B cell (primary cell): ENCODE measurements at regions not wholly inside any gene's neighbourhood (a gene's known extent, or its start where the extent isn't known, plus 50 kb on each side); places are given as distances from the start of the nearest gene placed in this dataset.

Source experiments
- ATAC-seq: fragments of 200-7000 bp; cut with Tn5 transposase; one replicate; pipeline ENCODE4 v1.10.0; 2021; ENCODE audit warnings: low read depth, mild to moderate bottlenecking, moderate number of reproducible peaks, moderate library complexity
- CTCF ChIA-PET: fragments of 350-600 bp; sonication (Branson Sonifier 250); formaldehyde crosslinking; loops from one replicate; lab custom pipeline; 2021; ENCODE audit warnings: antibody characterized with exemption, inconsistent platforms; lab: Charles Lee
- POLR2A ChIA-PET: fragments of 350-600 bp; sonication (Branson Sonifier 250); formaldehyde crosslinking; loops from one replicate; lab custom pipeline; 2021; ENCODE audit warnings: antibody characterized with exemption; lab: Charles Lee
- DNase-seq: peaks from one replicate; pipeline ENCODE4 v3.0.0; 2013
- H2AFZ ChIP-seq: 2 replicates; pipeline ENCODE4 v1.6.1; 2012; ENCODE audit warnings: mild to moderate bottlenecking, low read depth, low read length; ENCODE audit not compliant: insufficient read depth, poor library complexity, severe bottlenecking
- H3K27ac ChIP-seq, 2 donors: 1 replicate in 1 of 2; 2 replicates in 1 of 2; pipeline ENCODE4 v1.5.1; 2012 to 2013; ENCODE audit warnings: low read length in 2 of 2, mild to moderate bottlenecking in 2 of 2, moderate library complexity in 1 of 2
- H3K27me3 ChIP-seq, 4 experiments: fragments of 200-600 bp in 1 of 4; sonication (generic) in 1 of 4; replicated peaks in 1 of 4; 1 replicate in 2 of 4; 2 replicates in 2 of 4; pipeline versions ENCODE4 v1.6.1 to v1.7.0; 2013 to 2016; ENCODE audit warnings: low read length in 3 of 4, mild to moderate bottlenecking in 2 of 4, mixed read lengths in 1 of 4, moderate library complexity in 1 of 4; ENCODE audit not compliant: insufficient read depth in 4 of 4, control insufficient read depth in 3 of 4; ENCODE audit errors: control extremely low read depth in 1 of 4
- H3K36me3 ChIP-seq, 2 experiments: replicated peaks in 1 of 2; 1 replicate in 1 of 2; 2 replicates in 1 of 2; pipeline versions ENCODE4 v1.6.1 to v1.7.1; 2013; ENCODE audit warnings: low read length in 1 of 2; ENCODE audit not compliant: insufficient read depth in 2 of 2, control insufficient read depth in 1 of 2; ENCODE audit errors: control extremely low read depth in 1 of 2, extremely low read depth in 1 of 2
- H3K4me1 ChIP-seq, 2 donors: fragments of 200-600 bp in 1 of 2; sonication (generic) in 1 of 2; 1 replicate in 1 of 2; 2 replicates in 1 of 2; pipeline versions ENCODE4 v1.5.1 to v1.6.1; 2013 to 2017; ENCODE audit warnings: low read length in 2 of 2; ENCODE audit not compliant: control insufficient read depth in 2 of 2, insufficient read depth in 2 of 2
- H3K4me2 ChIP-seq: replicated peaks from 2 replicates; pipeline ENCODE3; 2012; ENCODE audit warnings: mild to moderate bottlenecking, low read depth, low read length; ENCODE audit not compliant: poor library complexity, severe bottlenecking
- H3K4me3 ChIP-seq, 5 experiments: fragments of 200-600 bp in 1 of 5; sonication (generic) in 1 of 5; 1 replicate in 3 of 5; 2 replicates in 2 of 5; pipeline versions ENCODE4 v1.5.1 to v1.7.0; 2011 to 2016; ENCODE audit warnings: low read length in 4 of 5, mild to moderate bottlenecking in 4 of 5, low read depth in 2 of 5, control low read depth in 1 of 5, moderate library complexity in 1 of 5; ENCODE audit not compliant: insufficient read depth in 1 of 5; ENCODE audit errors: control extremely low read depth in 1 of 5, extremely low read depth in 1 of 5
- H3K79me2 ChIP-seq: fragments of 200-600 bp; sonication (generic); one replicate; pipeline ENCODE4 v1.6.0; 2016; ENCODE audit warnings: low read length; ENCODE audit not compliant: control insufficient read depth, insufficient read depth
- H3K9ac ChIP-seq: fragments of 200-600 bp; sonication (generic); 2 replicates; pipeline ENCODE4 v1.6.1; 2017; ENCODE audit warnings: mild to moderate bottlenecking, low read length, moderate library complexity
- H3K9me3 ChIP-seq, 3 donors: one replicate each; pipeline versions ENCODE4 v1.6.1 to v1.7.1; 2013; ENCODE audit warnings: low read length in 2 of 3; ENCODE audit not compliant: control insufficient read depth in 2 of 3, insufficient read depth in 1 of 3; ENCODE audit errors: control extremely low read depth in 1 of 3
- H4K20me1 ChIP-seq: 2 replicates; pipeline ENCODE4 v1.6.0; 2012; ENCODE audit warnings: mild to moderate bottlenecking, low read length; ENCODE audit not compliant: insufficient read depth, control insufficient read depth, poor library complexity, severe bottlenecking
- H3K27ac Mint-ChIP-seq: one replicate; pipeline ENCODE4 v1.8.0; 2021; ENCODE audit warnings: mixed read lengths
- H3K27me3 Mint-ChIP-seq: one replicate; pipeline ENCODE4 v1.8.0; 2021; ENCODE audit warnings: mixed read lengths
- H3K4me1 Mint-ChIP-seq: one replicate; pipeline ENCODE4 v1.8.0; 2021; ENCODE audit warnings: mixed read lengths
- H3K4me3 Mint-ChIP-seq: one replicate; pipeline ENCODE4 v1.8.0; 2021; ENCODE audit warnings: mixed read lengths
- H3K9me3 Mint-ChIP-seq: one replicate; pipeline ENCODE4 v1.8.0; 2022; ENCODE audit warnings: mixed read lengths; ENCODE audit not compliant: insufficient read depth
- CTCF ChIP-seq: fragments of 200-600 bp; IDR thresholded peaks from one replicate; pipeline ENCODE4 v1.8.0; 2022; ENCODE audit warnings: antibody characterized with exemption, mild to moderate bottlenecking
- EZH2 ChIP-seq: IDR thresholded peaks from 2 replicates; pipeline ENCODE4 v1.6.1; 2012; ENCODE audit warnings: borderline replicate concordance, low read depth, mild to moderate bottlenecking, moderate library complexity, low read length; ENCODE audit not compliant: insufficient read depth, poor library complexity, severe bottlenecking
- WGBS: methylation state at CpG from one replicate; pipeline ENCODE4 v1.1.5; 2013; ENCODE audit warnings: missing lambda C conversion rate; ENCODE audit not compliant: insufficient coverage; 5-methylcytosine and 5-hydroxymethylcytosine counted together
- intact Hi-C: fragments of 100-400 bp; cut with micrococcal nuclease; formaldehyde crosslinking; loops from one replicate; pipeline ENCODE4 v1.10.0; 2022

- intact Hi-C loops, result no loop called here
- POLR2A ChIA-PET, result interaction anchor here (0.7 kb wide), 1 partner anchor 162 kb away, joined by 3 read pairs; no protein-coding TSS in a partner anchor
These were observed 79.6 kb downstream of the ANXA2R start for GRCh38 chr5:42960506-42960905.

GRCh38 chr5:42956551-42956950, 83.6 kb downstream of the ANXA2R start:
- no peak overlapping the region for H3K4me2 ChIP-seq
- TF ChIP-seq CTCF (no peak), EZH2 (no peak)
- H3K27ac Mint-ChIP-seq, result no peak overlapping the region
- peaks cover 0 to 24% (median 6%) of the 10 kb centered on the region in 3 donors for H3K9me3 ChIP-seq
- ChIA-PET CTCF (no interaction called here), POLR2A (no interaction called here)
- peaks cover 6% of the 10 kb centered on the region for H3K79me2 ChIP-seq
- H3K27me3 Mint-ChIP-seq, result no peaks in the 10 kb centered on the region
- H3K9me3 Mint-ChIP-seq, result no peaks in the 10 kb centered on the region
- no peaks in the 10 kb centered on the region for H4K20me1 ChIP-seq
- peaks cover 15% of the 10 kb centered on the region for H3K4me1 Mint-ChIP-seq
- H3K27ac ChIP-seq, result no peak overlapping the region
- ATAC-seq (no peak), DNase-seq (no peak)
- intact Hi-C loops, result no loop called here
- no peak overlapping the region for H3K9ac ChIP-seq
- no peak overlapping the region for H3K4me3 ChIP-seq
- no peak overlapping the region for H2AFZ ChIP-seq
- H3K36me3 ChIP-seq, result no peaks in the 10 kb centered on the region
- 100% methylated on average over 1 of the region's 2 CpGs for WGBS
- H3K27me3 ChIP-seq, result no peaks in the 10 kb centered on the region
- peaks cover 4 to 16% of the 10 kb centered on the region in 2 donors for H3K4me1 ChIP-seq
- no peak overlapping the region for H3K4me3 Mint-ChIP-seq

More at GRCh38 chr5:42960506-42960905, 79.6 kb downstream of the ANXA2R start:
- H3K27me3 Mint-ChIP-seq, result no peaks in the 10 kb centered on the region
- H3K9me3 ChIP-seq, result no peaks in the 10 kb centered on the region
- no peak overlapping the region for H3K9ac ChIP-seq
- no peak overlapping the region for H3K4me2 ChIP-seq
- no peak for DNase-seq
- no peak overlapping the region for H3K27ac Mint-ChIP-seq
- no peaks in the 10 kb centered on the region for H3K79me2 ChIP-seq
- H3K4me3 ChIP-seq, result no peak overlapping the region
- H4K20me1 ChIP-seq, result no peaks in the 10 kb centered on the region
- no peaks in the 10 kb centered on the region for H3K27me3 ChIP-seq
- H3K4me1 ChIP-seq, result peaks cover 0 to 3% of the 10 kb centered on the region in 2 donors
- CTCF ChIA-PET, result no interaction called here
- TF ChIP-seq EZH2 (no peak), CTCF (no peak)
- H2AFZ ChIP-seq, result no peak overlapping the region
- WGBS, result no CpG with 5 or more reads among the region's 2 CpGs
- H3K4me1 Mint-ChIP-seq, result peaks cover 10% of the 10 kb centered on the region
- no peaks in the 10 kb centered on the region for H3K9me3 Mint-ChIP-seq
- H3K36me3 ChIP-seq, result no peaks in the 10 kb centered on the region
- no peak overlapping the region for H3K4me3 Mint-ChIP-seq
- no peak for ATAC-seq
- no peak overlapping the region for H3K27ac ChIP-seq
